Neural progenitor cell (in vitro differentiated cells): ENCODE measurements at regions not wholly inside any gene's neighbourhood (a gene's known extent, or its start where the extent isn't known, plus 50 kb on each side); places are given as distances from the start of the nearest gene placed in this dataset.

ENCODE experiments used
- DNase-seq: peaks from one replicate; pipeline ENCODE4 v3.0.0-alpha.2; 2016; ENCODE audit warnings: low spot score
- H2AFZ ChIP-seq: fragments of 200-600 bp; sonication (generic); replicated peaks from 2 replicates; pipeline ENCODE4 v1.6.1; 2016; ENCODE audit warnings: antibody characterized with exemption
- H3F3A ChIP-seq: fragments of 200-600 bp; sonication (generic); 2 replicates; pipeline ENCODE4 v1.6.1; 2016; ENCODE audit warnings: antibody characterized with exemption, low read depth
- H3K27ac ChIP-seq: fragments of 200-600 bp; sonication (generic); 2 replicates; pipeline ENCODE4 v1.5.1; 2016; ENCODE audit warnings: mild to moderate bottlenecking
- H3K27me3 ChIP-seq: fragments of 200-600 bp; sonication (generic); 2 replicates; pipeline ENCODE4 v1.6.1; 2016; ENCODE audit warnings: mild to moderate bottlenecking, moderate library complexity
- H3K36me3 ChIP-seq: fragments of 200-600 bp; sonication (generic); 2 replicates; pipeline ENCODE4 v1.5.1; 2016
- H3K4me1 ChIP-seq: fragments of 200-600 bp; sonication (generic); 2 replicates; pipeline ENCODE4 v1.6.1; 2016; ENCODE audit warnings: mixed run types
- H3K4me2 ChIP-seq: fragments of 200-600 bp; sonication (generic); 2 replicates; pipeline ENCODE4 v1.6.1; 2016
- H3K4me3 ChIP-seq: fragments of 200-600 bp; sonication (generic); 2 replicates; pipeline ENCODE4 v1.5.1; 2016
- H3K79me2 ChIP-seq: fragments of 200-600 bp; sonication (generic); 2 replicates; pipeline ENCODE4 v1.6.1; 2016; ENCODE audit warnings: low read depth
- H3K9ac ChIP-seq: fragments of 200-600 bp; sonication (generic); 2 replicates; pipeline ENCODE4 v1.6.1; 2016
- H3K9me3 ChIP-seq: fragments of 200-600 bp; sonication (generic); 2 replicates; pipeline ENCODE4 v1.5.1; 2016; ENCODE audit warnings: low read depth
- H4K20me1 ChIP-seq: fragments of 200-600 bp; sonication (generic); 2 replicates; pipeline ENCODE4 v1.6.1; 2016; ENCODE audit warnings: low read depth
- H3K27ac Mint-ChIP-seq: 3 replicates; pipeline ENCODE4 v1.8.0; 2021; ENCODE audit warnings: mixed read lengths
- H3K27me3 Mint-ChIP-seq: 2 replicates; pipeline ENCODE4 v1.8.0; 2022; ENCODE audit warnings: low read depth, mild to moderate bottlenecking, inconsistent platforms, moderate library complexity, mixed read lengths; ENCODE audit not compliant: insufficient read depth
- H3K36me3 Mint-ChIP-seq: 3 replicates; pipeline ENCODE4 v1.8.0; 2021; ENCODE audit warnings: mixed read lengths
- H3K4me1 Mint-ChIP-seq: 3 replicates; pipeline ENCODE4 v1.8.0; 2021; ENCODE audit warnings: mixed read lengths
- H3K4me3 Mint-ChIP-seq: 3 replicates; pipeline ENCODE4 v1.8.0; 2021; ENCODE audit warnings: mild to moderate bottlenecking, moderate library complexity, mixed read lengths
- H3K9me3 Mint-ChIP-seq: 3 replicates; pipeline ENCODE4 v1.8.0; 2020; ENCODE audit warnings: mixed read lengths
- CTCF ChIP-seq: fragments of 200-600 bp; sonication (generic); IDR thresholded peaks from 2 replicates; pipeline ENCODE4 v1.5.1; 2017; ENCODE audit warnings: antibody characterized with exemption, mild to moderate bottlenecking
- EZH2 ChIP-seq: fragments of 200-600 bp; sonication (generic); IDR thresholded peaks from 2 replicates; pipeline ENCODE4 v1.6.1; 2017; ENCODE audit warnings: antibody characterized with exemption, mild to moderate bottlenecking, moderate library complexity
- EZH2phosphoT487 ChIP-seq: fragments of 200-600 bp; sonication (generic); IDR thresholded peaks from 2 replicates; pipeline ENCODE4 v1.6.1; 2017; ENCODE audit warnings: antibody characterized with exemption

- no peaks in the 10 kb centered on the region for H3K36me3 ChIP-seq
- no peak overlapping the region for H3K27ac ChIP-seq
- H3K4me2 ChIP-seq = no peak overlapping the region
- H2AFZ ChIP-seq = no peak overlapping the region
- DNase-seq = no peak
- Mint-ChIP-seq H3K9me3 (peaks cover 13% of the 10 kb centered on the region), H3K4me3 (no peak overlapping the region), H3K36me3 (peaks cover 2% of the 10 kb centered on the region), H3K27ac (no peak overlapping the region), H3K4me1 (peaks cover 59% of the 10 kb centered on the region), H3K27me3 (peaks cover 5% of the 10 kb centered on the region)
- H4K20me1 ChIP-seq = no peaks in the 10 kb centered on the region
- no peaks in the 10 kb centered on the region for H3K79me2 ChIP-seq
- H3F3A ChIP-seq = peaks cover 27% of the 10 kb centered on the region
- TF ChIP-seq EZH2phosphoT487 = no peak
- no peak for TF ChIP-seq EZH2
- no peak for TF ChIP-seq CTCF
- no peaks in the 10 kb centered on the region for H3K27me3 ChIP-seq
- H3K4me1 ChIP-seq = peaks cover 30% of the 10 kb centered on the region
- H3K9me3 ChIP-seq = no peaks in the 10 kb centered on the region
- no peak overlapping the region for H3K4me3 ChIP-seq
- H3K9ac ChIP-seq = no peak overlapping the region
These were observed 215.9 kb downstream of the NXNL2 start for GRCh38 chr9:88750832-88751360.

GRCh38 chr9:88751781-88752180 is 216.8 kb downstream of the NXNL2 start:
- H3K9ac ChIP-seq = no peak overlapping the region
- TF ChIP-seq CTCF (no peak), EZH2 (no peak), EZH2phosphoT487 (no peak)
- no peaks in the 10 kb centered on the region for H3K9me3 ChIP-seq
- peaks cover 13% of the 10 kb centered on the region for H3K9me3 Mint-ChIP-seq
- no peaks in the 10 kb centered on the region for H3K27me3 ChIP-seq
- H2AFZ ChIP-seq = no peak overlapping the region
- H3K27ac Mint-ChIP-seq = no peak overlapping the region
- no peaks in the 10 kb centered on the region for H3K79me2 ChIP-seq
- no peak for DNase-seq
- H3K27me3 Mint-ChIP-seq = peaks cover 2% of the 10 kb centered on the region
- no peak overlapping the region for H3K4me2 ChIP-seq
- peaks cover 22% of the 10 kb centered on the region for H3K4me1 ChIP-seq
- no peak overlapping the region for H3K4me3 Mint-ChIP-seq
- peaks cover 50% of the 10 kb centered on the region for H3K4me1 Mint-ChIP-seq
- no peak overlapping the region for H3K4me3 ChIP-seq
- peaks cover 2% of the 10 kb centered on the region for H3K36me3 Mint-ChIP-seq
- H3F3A ChIP-seq = peaks cover 24% of the 10 kb centered on the region
- no peaks in the 10 kb centered on the region for H3K36me3 ChIP-seq
- no peak overlapping the region for H3K27ac ChIP-seq
- H4K20me1 ChIP-seq = no peaks in the 10 kb centered on the region

GRCh38 chr9:88753691-88754367 is 218.9 kb downstream of the NXNL2 start:
- Histone ChIP-seq H3K4me1 (peaks cover 6% of the 10 kb centered on the region), H3F3A (peaks cover 6% of the 10 kb centered on the region), H4K20me1 (no peaks in the 10 kb centered on the region), H3K36me3 (no peaks in the 10 kb centered on the region), H3K9ac (no peak overlapping the region), H2AFZ (peak overlapping the region; percentile 64), H3K9me3 (no peaks in the 10 kb centered on the region), H3K4me3 (no peak overlapping the region), H3K4me2 (no peak overlapping the region), H3K27ac (no peak overlapping the region), H3K27me3 (no peaks in the 10 kb centered on the region), H3K79me2 (no peaks in the 10 kb centered on the region)
- H3K4me3 Mint-ChIP-seq = no peak overlapping the region
- H3K36me3 Mint-ChIP-seq = peaks cover 2% of the 10 kb centered on the region
- peaks cover 13% of the 10 kb centered on the region for H3K9me3 Mint-ChIP-seq
- peak overlapping the region; percentile 29 for H3K27ac Mint-ChIP-seq
- peaks cover 33% of the 10 kb centered on the region for H3K4me1 Mint-ChIP-seq
- TF ChIP-seq EZH2 = no peak
- TF ChIP-seq EZH2phosphoT487 = no peak
- H3K27me3 Mint-ChIP-seq = peaks cover 7% of the 10 kb centered on the region
- no peak for DNase-seq

- DNase-seq = no peak
- Mint-ChIP-seq H3K27me3 (peaks cover 7% of the 10 kb centered on the region), H3K27ac (no peak overlapping the region), H3K4me3 (no peak overlapping the region), H3K36me3 (no peaks in the 10 kb centered on the region), H3K9me3 (peaks cover 13% of the 10 kb centered on the region), H3K4me1 (peaks cover 36% of the 10 kb centered on the region)
- Histone ChIP-seq H3K79me2 (no peaks in the 10 kb centered on the region), H3K27ac (no peak overlapping the region), H3K27me3 (no peaks in the 10 kb centered on the region), H3K4me1 (peaks cover 3% of the 10 kb centered on the region), H2AFZ (no peak overlapping the region), H3K36me3 (no peaks in the 10 kb centered on the region), H4K20me1 (no peaks in the 10 kb centered on the region), H3K9me3 (no peaks in the 10 kb centered on the region), H3K9ac (no peak overlapping the region), H3F3A (no peaks in the 10 kb centered on the region), H3K4me3 (no peak overlapping the region), H3K4me2 (no peak overlapping the region)
- TF ChIP-seq EZH2phosphoT487 = no peak
- no peak for TF ChIP-seq EZH2
- no peak for TF ChIP-seq CTCF
These were observed 219.5 kb downstream of the NXNL2 start for GRCh38 chr9:88754452-88754851.
